ENCODE measurements at regions not wholly inside any gene's neighbourhood (a gene's known extent, or its start where the extent isn't known, plus 50 kb on each side); places are given as distances from the start of the nearest gene placed in this dataset.

DNA sequence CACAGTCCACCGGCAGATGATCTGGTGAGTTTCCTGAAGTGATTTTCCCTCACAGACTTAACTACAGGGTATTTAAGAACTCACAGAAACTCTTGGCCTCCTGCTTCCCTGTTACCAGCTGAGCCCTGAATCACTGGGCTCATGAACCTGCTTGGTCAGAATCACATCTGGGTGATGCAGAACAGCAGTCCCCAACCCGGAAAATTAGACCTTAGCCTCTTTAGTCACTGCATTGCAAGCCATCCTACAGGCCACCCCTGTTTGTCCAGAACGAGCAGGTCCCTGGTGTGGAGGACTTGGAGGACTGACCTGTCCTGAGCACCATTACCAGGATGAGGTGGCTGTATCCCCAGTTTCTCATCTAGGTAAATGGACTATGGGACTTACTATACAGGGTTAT is 539.2 kb downstream of the TNS3 start:
- no peaks in the 10 kb centered on the region for H3K9me3 Mint-ChIP-seq
- no peak overlapping the region for H3K4me3 Mint-ChIP-seq
- ChIA-PET CTCF (interaction anchor here (1.0 to 1.4 kb wide), 2 partner anchors 58 to 1120 kb away, joined by 3 to 4 read pairs; no protein-coding TSS in a partner anchor), POLR2A (no interaction called here)
- peaks cover 43% of the 10 kb centered on the region for H3K27me3 Mint-ChIP-seq (ENCODE audit: low read depth)
- peaks cover 29% of the 10 kb centered on the region for H3K4me1 Mint-ChIP-seq
- no peak overlapping the region for H3K27ac Mint-ChIP-seq
- H3K36me3 Mint-ChIP-seq = no peaks in the 10 kb centered on the region
- ATAC-seq (no peak), DNase-seq (ENCODE audit: low spot score) (no peak)
- TF ChIP-seq, protein P1, sequence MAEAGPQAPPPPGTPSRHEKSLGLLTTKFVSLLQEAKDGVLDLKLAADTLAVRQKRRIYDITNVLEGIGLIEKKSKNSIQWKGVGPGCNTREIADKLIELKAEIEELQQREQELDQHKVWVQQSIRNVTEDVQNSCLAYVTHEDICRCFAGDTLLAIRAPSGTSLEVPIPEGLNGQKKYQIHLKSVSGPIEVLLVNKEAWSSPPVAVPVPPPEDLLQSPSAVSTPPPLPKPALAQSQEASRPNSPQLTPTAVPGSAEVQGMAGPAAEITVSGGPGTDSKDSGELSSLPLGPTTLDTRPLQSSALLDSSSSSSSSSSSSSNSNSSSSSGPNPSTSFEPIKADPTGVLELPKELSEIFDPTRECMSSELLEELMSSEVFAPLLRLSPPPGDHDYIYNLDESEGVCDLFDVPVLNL (CRISPR knock-in tag; IDR thresholded peaks at IDR 0.05; ENCODE audit: borderline replicate concordance, low read depth) = no peak
- TF ChIP-seq JAZF1 (CRISPR knock-in tag; IDR thresholded peaks at IDR 0.05) (no peak), TCF7 (CRISPR knock-in tag; IDR thresholded peaks at IDR 0.05; ENCODE audit: low read depth) (no peak), MYBL2 (CRISPR knock-in tag; IDR thresholded peaks at IDR 0.05) (no peak), ZNF423 (CRISPR knock-in tag; IDR thresholded peaks at IDR 0.05) (no peak), ZNF219 (CRISPR knock-in tag; IDR thresholded peaks at IDR 0.05; ENCODE audit: borderline replicate concordance) (no peak), CREB1 (CRISPR knock-in tag; IDR thresholded peaks at IDR 0.05) (no peak), KAT7 (CRISPR knock-in tag; IDR thresholded peaks at IDR 0.05; ENCODE audit: borderline replicate concordance) (no peak), NFYB (CRISPR knock-in tag; conservative IDR thresholded peaks at IDR 0.05; ENCODE audit: low read depth) (no peak)
- TF ChIP-seq, protein P2, sequence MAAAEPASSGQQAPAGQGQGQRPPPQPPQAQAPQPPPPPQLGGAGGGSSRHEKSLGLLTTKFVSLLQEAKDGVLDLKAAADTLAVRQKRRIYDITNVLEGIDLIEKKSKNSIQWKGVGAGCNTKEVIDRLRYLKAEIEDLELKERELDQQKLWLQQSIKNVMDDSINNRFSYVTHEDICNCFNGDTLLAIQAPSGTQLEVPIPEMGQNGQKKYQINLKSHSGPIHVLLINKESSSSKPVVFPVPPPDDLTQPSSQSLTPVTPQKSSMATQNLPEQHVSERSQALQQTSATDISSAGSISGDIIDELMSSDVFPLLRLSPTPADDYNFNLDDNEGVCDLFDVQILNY (CRISPR knock-in tag; IDR thresholded peaks at IDR 0.05) = no peak
- TF ChIP-seq, protein P3, sequence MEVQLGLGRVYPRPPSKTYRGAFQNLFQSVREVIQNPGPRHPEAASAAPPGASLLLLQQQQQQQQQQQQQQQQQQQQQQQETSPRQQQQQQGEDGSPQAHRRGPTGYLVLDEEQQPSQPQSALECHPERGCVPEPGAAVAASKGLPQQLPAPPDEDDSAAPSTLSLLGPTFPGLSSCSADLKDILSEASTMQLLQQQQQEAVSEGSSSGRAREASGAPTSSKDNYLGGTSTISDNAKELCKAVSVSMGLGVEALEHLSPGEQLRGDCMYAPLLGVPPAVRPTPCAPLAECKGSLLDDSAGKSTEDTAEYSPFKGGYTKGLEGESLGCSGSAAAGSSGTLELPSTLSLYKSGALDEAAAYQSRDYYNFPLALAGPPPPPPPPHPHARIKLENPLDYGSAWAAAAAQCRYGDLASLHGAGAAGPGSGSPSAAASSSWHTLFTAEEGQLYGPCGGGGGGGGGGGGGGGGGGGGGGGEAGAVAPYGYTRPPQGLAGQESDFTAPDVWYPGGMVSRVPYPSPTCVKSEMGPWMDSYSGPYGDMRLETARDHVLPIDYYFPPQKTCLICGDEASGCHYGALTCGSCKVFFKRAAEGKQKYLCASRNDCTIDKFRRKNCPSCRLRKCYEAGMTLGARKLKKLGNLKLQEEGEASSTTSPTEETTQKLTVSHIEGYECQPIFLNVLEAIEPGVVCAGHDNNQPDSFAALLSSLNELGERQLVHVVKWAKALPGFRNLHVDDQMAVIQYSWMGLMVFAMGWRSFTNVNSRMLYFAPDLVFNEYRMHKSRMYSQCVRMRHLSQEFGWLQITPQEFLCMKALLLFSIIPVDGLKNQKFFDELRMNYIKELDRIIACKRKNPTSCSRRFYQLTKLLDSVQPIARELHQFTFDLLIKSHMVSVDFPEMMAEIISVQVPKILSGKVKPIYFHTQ (CRISPR knock-in tag; IDR thresholded peaks at IDR 0.05) = no peak
- TF ChIP-seq, protein P4, sequence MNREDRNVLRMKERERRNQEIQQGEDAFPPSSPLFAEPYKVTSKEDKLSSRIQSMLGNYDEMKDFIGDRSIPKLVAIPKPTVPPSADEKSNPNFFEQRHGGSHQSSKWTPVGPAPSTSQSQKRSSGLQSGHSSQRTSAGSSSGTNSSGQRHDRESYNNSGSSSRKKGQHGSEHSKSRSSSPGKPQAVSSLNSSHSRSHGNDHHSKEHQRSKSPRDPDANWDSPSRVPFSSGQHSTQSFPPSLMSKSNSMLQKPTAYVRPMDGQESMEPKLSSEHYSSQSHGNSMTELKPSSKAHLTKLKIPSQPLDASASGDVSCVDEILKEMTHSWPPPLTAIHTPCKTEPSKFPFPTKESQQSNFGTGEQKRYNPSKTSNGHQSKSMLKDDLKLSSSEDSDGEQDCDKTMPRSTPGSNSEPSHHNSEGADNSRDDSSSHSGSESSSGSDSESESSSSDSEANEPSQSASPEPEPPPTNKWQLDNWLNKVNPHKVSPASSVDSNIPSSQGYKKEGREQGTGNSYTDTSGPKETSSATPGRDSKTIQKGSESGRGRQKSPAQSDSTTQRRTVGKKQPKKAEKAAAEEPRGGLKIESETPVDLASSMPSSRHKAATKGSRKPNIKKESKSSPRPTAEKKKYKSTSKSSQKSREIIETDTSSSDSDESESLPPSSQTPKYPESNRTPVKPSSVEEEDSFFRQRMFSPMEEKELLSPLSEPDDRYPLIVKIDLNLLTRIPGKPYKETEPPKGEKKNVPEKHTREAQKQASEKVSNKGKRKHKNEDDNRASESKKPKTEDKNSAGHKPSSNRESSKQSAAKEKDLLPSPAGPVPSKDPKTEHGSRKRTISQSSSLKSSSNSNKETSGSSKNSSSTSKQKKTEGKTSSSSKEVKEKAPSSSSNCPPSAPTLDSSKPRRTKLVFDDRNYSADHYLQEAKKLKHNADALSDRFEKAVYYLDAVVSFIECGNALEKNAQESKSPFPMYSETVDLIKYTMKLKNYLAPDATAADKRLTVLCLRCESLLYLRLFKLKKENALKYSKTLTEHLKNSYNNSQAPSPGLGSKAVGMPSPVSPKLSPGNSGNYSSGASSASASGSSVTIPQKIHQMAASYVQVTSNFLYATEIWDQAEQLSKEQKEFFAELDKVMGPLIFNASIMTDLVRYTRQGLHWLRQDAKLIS (CRISPR knock-in tag; IDR thresholded peaks at IDR 0.05; ENCODE audit: borderline replicate concordance) = no peak
- TF ChIP-seq, protein P5, sequence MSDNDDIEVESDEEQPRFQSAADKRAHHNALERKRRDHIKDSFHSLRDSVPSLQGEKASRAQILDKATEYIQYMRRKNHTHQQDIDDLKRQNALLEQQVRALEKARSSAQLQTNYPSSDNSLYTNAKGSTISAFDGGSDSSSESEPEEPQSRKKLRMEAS (CRISPR knock-in tag; IDR thresholded peaks at IDR 0.05) = no peak
- TF ChIP-seq, protein P6, sequence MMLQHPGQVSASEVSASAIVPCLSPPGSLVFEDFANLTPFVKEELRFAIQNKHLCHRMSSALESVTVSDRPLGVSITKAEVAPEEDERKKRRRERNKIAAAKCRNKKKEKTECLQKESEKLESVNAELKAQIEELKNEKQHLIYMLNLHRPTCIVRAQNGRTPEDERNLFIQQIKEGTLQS (CRISPR knock-in tag; conservative IDR thresholded peaks at IDR 0.05) = no peak
- TF ChIP-seq, protein P7, sequence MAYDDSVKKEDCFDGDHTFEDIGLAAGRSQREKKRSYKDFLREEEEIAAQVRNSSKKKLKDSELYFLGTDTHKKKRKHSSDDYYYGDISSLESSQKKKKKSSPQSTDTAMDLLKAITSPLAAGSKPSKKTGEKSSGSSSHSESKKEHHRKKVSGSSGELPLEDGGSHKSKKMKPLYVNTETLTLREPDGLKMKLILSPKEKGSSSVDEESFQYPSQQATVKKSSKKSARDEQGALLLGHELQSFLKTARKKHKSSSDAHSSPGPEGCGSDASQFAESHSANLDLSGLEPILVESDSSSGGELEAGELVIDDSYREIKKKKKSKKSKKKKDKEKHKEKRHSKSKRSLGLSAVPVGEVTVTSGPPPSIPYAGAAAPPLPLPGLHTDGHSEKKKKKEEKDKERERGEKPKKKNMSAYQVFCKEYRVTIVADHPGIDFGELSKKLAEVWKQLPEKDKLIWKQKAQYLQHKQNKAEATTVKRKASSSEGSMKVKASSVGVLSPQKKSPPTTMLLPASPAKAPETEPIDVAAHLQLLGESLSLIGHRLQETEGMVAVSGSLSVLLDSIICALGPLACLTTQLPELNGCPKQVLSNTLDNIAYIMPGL (CRISPR knock-in tag; IDR thresholded peaks at IDR 0.05) = no peak
- TF ChIP-seq, protein P8, sequence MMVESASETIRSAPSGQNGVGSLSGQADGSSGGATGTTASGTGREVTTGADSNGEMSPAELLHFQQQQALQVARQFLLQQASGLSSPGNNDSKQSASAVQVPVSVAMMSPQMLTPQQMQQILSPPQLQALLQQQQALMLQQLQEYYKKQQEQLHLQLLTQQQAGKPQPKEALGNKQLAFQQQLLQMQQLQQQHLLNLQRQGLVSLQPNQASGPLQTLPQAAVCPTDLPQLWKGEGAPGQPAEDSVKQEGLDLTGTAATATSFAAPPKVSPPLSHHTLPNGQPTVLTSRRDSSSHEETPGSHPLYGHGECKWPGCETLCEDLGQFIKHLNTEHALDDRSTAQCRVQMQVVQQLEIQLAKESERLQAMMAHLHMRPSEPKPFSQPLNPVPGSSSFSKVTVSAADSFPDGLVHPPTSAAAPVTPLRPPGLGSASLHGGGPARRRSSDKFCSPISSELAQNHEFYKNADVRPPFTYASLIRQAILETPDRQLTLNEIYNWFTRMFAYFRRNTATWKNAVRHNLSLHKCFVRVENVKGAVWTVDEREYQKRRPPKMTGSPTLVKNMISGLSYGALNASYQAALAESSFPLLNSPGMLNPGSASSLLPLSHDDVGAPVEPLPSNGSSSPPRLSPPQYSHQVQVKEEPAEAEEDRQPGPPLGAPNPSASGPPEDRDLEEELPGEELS (CRISPR knock-in tag; IDR thresholded peaks at IDR 0.05) = no peak
- TF ChIP-seq, protein P9, sequence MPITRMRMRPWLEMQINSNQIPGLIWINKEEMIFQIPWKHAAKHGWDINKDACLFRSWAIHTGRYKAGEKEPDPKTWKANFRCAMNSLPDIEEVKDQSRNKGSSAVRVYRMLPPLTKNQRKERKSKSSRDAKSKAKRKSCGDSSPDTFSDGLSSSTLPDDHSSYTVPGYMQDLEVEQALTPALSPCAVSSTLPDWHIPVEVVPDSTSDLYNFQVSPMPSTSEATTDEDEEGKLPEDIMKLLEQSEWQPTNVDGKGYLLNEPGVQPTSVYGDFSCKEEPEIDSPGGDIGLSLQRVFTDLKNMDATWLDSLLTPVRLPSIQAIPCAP (CRISPR knock-in tag; IDR thresholded peaks at IDR 0.05) = no peak
- TF ChIP-seq, protein P10, sequence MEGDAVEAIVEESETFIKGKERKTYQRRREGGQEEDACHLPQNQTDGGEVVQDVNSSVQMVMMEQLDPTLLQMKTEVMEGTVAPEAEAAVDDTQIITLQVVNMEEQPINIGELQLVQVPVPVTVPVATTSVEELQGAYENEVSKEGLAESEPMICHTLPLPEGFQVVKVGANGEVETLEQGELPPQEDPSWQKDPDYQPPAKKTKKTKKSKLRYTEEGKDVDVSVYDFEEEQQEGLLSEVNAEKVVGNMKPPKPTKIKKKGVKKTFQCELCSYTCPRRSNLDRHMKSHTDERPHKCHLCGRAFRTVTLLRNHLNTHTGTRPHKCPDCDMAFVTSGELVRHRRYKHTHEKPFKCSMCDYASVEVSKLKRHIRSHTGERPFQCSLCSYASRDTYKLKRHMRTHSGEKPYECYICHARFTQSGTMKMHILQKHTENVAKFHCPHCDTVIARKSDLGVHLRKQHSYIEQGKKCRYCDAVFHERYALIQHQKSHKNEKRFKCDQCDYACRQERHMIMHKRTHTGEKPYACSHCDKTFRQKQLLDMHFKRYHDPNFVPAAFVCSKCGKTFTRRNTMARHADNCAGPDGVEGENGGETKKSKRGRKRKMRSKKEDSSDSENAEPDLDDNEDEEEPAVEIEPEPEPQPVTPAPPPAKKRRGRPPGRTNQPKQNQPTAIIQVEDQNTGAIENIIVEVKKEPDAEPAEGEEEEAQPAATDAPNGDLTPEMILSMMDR (IDR thresholded peaks at IDR 0.05) = no peak
- TF ChIP-seq, protein P11, sequence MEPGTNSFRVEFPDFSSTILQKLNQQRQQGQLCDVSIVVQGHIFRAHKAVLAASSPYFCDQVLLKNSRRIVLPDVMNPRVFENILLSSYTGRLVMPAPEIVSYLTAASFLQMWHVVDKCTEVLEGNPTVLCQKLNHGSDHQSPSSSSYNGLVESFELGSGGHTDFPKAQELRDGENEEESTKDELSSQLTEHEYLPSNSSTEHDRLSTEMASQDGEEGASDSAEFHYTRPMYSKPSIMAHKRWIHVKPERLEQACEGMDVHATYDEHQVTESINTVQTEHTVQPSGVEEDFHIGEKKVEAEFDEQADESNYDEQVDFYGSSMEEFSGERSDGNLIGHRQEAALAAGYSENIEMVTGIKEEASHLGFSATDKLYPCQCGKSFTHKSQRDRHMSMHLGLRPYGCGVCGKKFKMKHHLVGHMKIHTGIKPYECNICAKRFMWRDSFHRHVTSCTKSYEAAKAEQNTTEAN (CRISPR knock-in tag; IDR thresholded peaks at IDR 0.05) = no peak
